ENCODE measurements at regions not wholly inside any gene's neighbourhood (a gene's known extent, or its start where the extent isn't known, plus 50 kb on each side); places are given as distances from the start of the nearest gene placed in this dataset.

- TF ChIP-seq ZNF274 (IDR thresholded peaks at IDR 0.05; ENCODE audit: low read depth, low read length) = no peak
- no peak for TF ChIP-seq SUZ12 (IDR thresholded peaks at IDR 0.05; ENCODE audit: extremely low read depth, insufficient read depth, insufficient read length)
These were observed 307.2 kb upstream of the MMADHC start for GRCh38 chr2:149894760-149895159.
